Stimulated activated CD4-positive, alpha-beta T cell treated with anti-CD3 and anti-CD28 coated beads, Interleukin-4, amount 100 ng/mL, for 1 hour (primary cell): ENCODE measurements at regions not wholly inside any gene's neighbourhood (a gene's known extent, or its start where the extent isn't known, plus 50 kb on each side); places are given as distances from the start of the nearest gene placed in this dataset.
"Not testable (repeated sequence)": the region's sequence is repeated elsewhere in the genome, so short reads cannot be mapped to it uniquely, and the experiment has no call there.

Experiments used
- DNase-seq: peaks from one replicate; pipeline ENCODE4 v3.0.0-alpha.2; 2020

GRCh38 chr4:3882316-3882885, 116.2 kb downstream of the ADRA2C start:
- DNase-seq = not testable (repeated sequence)

DNA sequence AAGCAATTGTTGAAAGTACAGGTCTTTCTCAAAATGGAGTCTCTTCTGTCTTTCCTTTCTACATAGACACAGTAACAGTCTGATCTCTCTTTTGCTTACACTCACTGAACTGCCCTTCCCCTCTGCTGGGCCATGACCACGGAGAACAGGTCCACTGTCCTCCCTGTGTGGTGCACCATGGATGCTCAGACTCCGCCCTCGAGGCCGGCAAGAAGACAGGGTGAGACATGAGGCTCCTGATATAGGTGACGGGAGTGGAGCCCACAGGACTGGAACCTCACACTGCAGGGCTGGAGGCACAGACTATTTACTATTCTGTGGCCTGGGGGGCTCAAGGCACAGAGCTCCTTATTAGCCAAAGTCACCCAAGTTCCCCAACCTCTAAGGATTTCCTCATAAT, 118.1 kb downstream of the ADRA2C start:
- DNase-seq = not testable (repeated sequence)

DNA sequence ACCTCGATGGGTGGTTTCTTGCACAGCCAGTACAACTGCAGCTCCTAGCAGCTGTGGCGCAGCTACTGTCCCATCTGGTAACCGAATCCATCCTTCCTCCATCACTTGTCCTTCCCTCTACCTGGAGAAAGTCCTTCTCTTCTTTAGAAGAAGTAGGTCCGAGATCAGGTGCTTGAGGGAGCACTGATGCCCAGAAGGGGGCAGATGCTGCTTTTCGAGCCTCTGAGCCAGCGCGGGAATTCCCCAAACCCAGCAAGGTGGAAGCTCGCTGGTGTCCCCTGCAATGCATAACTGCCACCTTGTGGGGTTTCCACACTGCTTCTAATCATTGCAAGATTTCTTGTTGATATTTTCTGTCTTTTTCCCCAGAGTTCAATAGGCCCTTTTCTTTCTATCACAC, 127.4 kb downstream of the ADRA2C start:
- peak; percentile 33 for DNase-seq

DNA sequence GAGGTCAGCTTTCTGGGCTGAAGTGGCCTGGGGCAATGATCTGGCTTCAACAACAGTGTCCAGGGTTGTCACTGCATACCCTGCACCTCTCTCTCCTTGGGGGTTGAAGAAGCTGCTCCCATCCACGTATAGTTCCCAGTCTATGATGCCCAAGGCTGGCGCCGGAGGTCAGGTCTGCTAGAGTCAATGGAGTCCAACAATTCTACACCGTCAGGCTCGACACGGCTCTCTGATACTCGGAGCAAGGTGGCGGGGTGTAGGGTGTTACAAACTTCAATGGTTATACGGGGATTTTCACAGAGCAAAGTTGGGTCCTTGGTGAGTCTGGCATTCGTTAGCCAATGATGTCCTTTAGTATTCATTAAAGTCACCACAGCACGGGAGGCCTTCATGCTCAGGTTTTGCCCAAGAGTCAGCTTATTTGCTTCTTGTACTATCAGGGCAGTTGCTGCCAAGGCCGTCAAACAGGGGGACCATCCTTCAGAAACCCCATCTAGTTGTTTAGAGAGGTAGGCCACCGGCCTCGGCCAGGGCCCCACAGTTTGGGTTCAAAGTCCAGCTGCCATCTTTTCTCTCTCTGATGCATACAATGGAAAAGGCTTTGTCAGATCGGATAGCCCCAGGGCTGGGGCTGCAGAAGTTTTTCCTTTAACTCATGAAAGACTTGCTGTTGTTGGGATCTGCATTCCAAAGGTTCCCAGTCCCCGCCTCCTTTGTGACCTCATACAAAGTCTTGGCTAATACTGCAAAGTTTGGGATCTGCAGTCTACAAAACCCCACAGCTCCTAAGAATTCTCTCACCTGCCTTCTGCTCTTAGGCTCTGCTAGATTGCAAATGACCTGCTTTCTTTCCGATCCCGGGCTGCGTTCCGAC, 128.1 kb downstream of the ADRA2C start:
- DNase-seq = not testable (repeated sequence)

DNA sequence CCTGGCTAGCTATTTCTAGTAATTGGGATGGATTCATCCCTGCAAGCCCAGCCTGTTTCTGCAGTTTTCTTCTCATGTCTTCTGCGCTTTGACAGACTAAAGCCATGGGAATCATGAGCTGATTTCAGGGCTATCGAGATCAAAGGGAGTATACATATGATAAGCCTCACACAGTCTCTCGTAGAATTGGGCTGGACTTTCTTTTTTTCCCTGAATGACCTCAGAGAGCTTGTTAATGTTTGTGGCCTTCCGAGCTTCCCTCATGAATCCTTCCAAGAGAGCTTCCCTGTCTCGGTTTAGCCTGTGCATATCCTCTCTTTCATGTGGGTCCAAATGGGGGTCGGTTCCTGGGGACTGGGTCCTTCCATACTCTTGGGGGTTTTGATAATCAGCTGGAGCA, 130.3 kb downstream of the ADRA2C start:
- DNase-seq = no peak

- DNase-seq = not testable (repeated sequence)
Measured at GRCh38 chr4:3896871-3897578, 130.8 kb downstream of the ADRA2C start.

GRCh38 chr4:3898098-3898497, 131.9 kb downstream of the ADRA2C start:
- DNase-seq = no peak

- DNase-seq = not testable (repeated sequence)
Measured at GRCh38 chr4:3898928-3899327, 132.7 kb downstream of the ADRA2C start.

DNA sequence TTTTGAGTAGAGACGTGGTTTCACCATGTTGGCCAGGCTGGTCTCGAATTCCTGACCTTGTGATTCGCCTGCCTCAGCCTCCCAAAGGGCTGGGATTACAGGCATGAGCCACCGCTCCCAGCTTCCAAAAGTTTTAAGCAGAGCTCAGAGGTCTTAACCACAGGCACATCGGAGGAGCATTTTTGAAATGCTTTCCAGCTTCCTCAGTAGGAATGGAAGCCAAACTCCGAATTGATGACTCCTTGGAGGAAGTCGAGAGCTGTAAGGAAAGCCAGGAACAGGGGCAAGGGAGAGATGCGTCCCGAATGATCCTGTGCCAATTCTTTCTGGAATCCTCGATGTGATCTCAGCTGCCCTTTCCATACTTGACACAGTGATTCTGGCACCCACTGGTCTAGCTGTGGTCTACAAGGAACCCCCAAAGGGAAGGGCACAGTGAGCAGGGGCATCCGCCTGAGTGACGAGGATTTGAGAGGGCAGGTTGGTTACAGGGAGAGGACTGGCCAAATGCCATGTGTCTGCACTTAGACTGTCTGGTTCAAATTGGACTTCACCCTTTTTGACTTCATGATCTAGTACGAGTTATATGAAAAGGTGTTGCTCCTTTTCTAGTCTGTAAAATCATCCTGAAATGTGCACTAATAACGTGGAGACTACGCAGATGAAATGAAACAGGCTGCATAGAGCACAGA, 138.2 kb downstream of the ADRA2C start:
- DNase-seq = not testable (repeated sequence)

- DNase-seq = not testable (repeated sequence)
Measured at GRCh38 chr4:3909616-3910015, 143.4 kb downstream of the ADRA2C start.

- not testable (repeated sequence) for DNase-seq
Measured at GRCh38 chr4:3910161-3910950, 144.2 kb downstream of the ADRA2C start.

DNA sequence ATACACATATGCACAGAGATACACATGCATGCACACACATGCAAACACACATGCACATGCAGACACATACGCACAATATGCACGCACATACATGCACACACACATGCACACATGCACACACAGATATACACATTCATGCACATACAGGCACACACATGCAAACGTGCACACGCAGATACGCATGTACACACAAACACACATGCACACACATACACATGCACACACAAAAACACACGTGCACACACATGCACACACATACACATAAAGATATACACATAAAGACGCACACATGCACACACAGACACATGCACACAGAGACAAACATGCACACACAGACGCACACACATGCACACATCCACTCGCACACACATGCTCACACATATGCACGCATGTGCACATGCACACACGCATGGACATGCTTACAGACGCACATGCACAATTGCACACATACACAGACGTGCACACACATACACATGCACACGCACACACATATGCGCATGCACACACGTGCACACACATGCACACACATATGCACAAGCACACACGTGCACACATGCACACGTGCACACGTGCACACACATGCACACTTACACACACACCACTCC, 145.2 kb downstream of the ADRA2C start:
- no peak for DNase-seq

DNA sequence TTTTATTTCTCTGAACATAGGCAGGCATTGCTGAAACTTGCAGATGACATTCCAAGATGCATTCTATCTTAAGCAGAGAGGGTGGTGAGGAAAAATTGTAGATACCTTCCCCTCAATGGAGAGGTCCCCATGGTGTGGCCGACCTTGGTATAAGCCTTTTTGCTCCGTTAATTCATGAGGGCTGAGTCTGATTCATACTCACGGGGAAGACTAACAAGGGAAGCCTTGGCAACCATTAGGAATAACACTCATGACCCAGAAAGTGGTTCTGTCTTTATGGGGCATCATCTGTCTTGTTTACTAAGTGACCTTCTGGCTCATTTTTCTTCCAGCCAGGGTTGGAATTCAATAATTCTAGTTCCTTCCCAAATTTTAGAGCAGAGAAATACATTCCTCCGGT, 148.3 kb downstream of the ADRA2C start:
- not testable (repeated sequence) for DNase-seq

DNA sequence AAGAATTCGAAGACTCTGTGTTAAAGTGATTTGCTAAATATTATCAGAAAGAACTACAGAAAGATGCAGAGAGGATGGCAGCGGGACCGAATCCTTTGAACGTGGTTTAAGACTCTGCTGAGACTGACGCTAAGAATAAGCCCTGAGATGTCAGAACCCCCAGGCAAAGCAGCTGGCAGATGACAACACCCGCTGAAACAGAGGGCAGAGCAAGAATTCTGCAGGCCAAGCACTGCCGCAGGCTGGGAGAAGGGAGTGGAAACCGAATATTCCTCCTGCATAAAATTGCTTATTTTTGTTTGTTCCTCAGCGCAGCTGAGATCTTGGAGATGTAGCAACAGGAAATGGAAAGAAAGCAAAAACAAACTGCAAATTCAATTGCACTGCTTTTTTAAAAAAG, 153.3 kb downstream of the ADRA2C start:
- not testable (repeated sequence) for DNase-seq

DNA sequence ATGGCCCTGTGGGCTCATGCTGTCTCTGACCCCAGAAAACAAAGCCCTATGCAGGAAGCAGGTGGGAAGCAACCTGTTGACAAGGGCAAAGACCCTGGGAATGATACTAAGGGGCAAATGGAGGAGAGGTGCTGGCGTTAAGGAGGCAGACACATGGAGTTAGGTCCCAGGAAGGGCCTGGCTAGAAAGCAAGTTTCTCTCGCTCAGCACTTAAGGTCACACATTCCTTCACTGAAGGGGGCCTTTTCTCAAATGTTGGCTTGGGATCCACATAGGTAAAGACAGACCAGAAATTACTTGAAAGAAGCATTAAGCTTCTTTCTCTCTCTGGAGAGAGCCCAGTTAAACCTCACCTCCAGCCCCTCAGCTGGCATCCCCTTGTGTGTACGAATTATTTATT, 155.7 kb downstream of the ADRA2C start:
- not testable (repeated sequence) for DNase-seq

- not testable (repeated sequence) for DNase-seq
Measured at GRCh38 chr4:3925841-3926240, 159.7 kb downstream of the ADRA2C start.

DNA sequence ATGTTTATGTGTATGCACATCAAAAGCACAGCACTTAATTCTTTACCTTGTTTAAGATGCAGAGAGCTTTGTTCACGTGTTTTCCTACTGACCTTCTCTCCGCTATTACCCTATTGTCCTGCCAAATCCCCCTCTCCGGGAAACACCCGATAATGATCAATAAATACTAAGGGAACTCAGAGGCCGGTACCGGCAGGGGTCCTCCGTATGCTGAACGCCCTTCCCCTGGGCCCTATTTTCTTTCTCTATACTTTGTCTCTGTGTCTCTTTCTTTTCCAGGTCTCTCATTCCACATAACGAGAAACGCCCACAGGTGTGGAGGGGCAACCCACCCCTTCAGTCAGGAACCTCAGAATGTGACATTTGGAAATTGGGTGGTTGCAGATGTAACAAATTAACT, 160.1 kb downstream of the ADRA2C start:
- not testable (repeated sequence) for DNase-seq

DNA sequence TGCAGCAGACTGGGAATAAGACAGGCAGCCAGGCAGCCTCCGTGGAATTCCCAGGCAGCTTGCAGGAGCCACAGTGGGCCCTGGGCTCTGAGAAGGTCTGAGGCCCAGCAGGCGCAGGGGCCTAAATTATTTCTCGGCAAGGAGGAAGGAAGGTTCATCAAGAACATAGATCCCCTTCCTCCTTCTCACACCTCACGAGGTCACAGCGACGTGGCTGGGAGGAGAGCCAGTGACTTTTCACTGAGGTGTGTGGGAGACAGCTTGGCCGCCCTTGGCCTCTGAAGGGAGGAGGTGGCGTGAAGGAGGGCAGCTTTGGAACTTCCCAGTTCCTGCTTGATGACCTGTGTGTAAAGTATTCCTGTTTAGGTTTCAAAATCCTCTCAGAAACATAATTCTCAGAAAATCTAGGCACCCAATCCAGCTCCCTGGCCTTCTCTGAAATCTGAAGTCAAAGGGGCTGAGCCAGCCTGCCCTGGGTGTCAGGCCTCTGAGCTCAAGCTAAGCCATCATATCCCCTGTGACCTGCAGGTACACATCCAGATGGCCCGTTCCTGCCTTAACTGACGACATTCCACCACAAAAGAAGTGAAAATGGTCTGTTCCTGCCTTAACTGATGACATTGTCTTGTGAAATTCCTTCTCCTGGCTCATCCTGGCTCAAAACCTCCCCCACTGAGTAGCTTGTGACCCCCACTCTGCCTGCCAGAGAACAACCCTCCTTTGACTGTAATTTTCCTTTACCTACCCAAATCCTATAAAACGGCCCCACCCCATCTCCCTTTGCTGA, 161.0 kb downstream of the ADRA2C start:
- not testable (repeated sequence) for DNase-seq

DNA sequence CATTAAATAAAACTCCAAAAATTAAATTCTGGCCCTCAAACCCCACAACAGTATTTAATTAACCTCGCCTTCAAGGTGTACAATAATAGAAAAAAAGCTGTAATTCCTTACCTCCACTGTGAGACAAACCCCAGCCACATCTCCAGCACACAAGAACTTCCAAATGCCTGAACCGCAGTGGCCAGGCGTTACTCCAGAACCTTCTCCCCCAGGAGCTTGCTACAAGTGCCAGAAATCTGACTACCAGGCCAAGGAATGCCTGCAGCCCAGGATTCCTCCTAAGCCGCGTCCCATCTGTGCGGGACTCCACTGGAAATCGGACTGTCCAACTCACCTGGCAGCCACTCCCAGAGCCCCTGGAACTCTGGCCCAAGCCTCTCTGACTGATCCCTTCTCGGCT, 163.2 kb downstream of the ADRA2C start:
- not testable (repeated sequence) for DNase-seq

- not testable (repeated sequence) for DNase-seq
Measured at GRCh38 chr4:3932734-3933133, 166.5 kb downstream of the ADRA2C start.

DNA sequence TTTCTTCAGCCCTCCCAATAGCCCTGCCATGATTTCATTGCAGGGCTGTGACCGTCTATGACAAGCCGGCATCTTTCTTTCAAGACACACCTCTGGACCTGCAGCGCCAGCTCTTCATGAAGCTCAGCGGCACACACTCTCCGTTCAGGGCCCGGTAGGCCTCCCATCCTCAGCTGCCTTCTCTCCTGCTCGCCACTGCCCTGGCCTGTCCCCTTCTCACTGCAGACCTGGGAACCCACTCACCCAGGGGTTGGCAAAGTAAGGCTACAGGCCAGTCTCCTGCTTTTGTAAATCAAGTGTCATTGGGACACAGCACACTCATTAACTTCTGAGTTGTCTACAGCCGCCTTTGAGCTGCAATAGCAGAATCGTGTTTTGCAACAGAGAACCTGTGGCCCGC, 169.2 kb downstream of the ADRA2C start:
- not testable (repeated sequence) for DNase-seq
